Astrocyte of the hippocampus (primary cell): ENCODE measurements at regions not wholly inside any gene's neighbourhood (a gene's known extent, or its start where the extent isn't known, plus 50 kb on each side); places are given as distances from the start of the nearest gene placed in this dataset.
A peak's percentile ranks its signal among the peaks of the same experiment; 100 is the strongest.
"Not testable (repeated sequence)": the region's sequence is repeated elsewhere in the genome, so short reads cannot be mapped to it uniquely, and the experiment has no call there.

ENCODE experiments used
- DNase-seq: peaks from one replicate; pipeline ENCODE4 v3.0.0; 2011; ENCODE audit warnings: low read depth, low spot score

DNA sequence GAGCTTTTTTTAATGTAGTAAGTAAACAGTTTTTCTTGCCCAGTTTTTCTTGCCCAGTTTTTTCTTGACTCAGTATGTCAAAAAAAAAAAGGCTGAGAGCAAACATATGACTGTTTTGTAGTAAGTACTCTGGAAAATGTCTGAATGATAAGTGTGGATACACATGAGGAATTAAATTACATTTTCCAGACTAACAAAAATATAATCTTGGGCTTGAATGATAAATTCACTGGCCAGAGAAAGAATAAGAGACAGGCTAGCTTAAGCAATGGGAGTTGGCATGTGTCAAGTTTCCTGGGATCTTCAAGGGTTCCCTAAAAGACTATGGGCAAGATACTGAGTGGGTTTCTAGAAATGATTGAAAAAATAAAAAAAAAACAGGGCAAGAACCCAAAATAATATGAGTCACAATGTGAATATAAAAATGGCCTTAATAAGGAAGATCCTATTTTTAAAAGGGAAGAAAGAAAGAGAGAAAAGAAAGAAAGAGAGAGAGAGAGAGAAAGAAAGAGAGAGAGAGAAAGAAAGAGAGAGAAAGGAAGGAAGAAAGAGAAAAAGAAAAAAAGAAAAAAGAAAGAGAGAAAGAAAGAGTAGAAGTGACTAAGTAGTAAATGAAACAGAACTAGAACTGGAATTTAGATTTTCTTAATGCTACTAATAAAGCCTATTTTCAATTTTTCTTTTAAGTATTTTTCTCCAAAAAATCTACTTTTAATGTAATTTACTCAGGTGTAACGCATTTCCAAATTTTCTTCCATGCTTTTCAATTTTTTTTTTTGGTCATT lies 60.2 kb downstream of the TFPI2 start:
- DNase-seq, result no peak

GRCh38 chr7:93828260-93828659 lies 62.3 kb downstream of the TFPI2 start:
- DNase-seq, result no peak

- no peak for DNase-seq
These were observed 66.9 kb downstream of the TFPI2 start for GRCh38 chr7:93823621-93824020.

DNA sequence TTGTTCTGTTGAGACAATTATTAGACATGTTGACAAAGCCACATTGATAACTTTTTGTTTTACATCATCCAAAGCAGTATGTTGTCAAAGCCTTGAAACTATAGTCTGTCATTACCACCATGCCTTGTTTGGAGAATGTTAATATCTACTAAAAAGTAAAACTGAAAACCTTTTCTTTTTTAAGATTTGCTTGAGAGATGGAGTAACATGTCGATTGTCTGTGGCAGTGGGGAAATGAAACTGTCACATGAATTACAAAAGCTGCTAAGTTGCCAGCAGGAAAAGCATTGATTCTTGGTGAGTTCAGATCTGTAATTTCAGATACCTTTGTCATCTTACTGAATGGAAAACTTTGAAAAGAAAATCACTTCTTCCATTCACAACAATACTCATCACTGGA lies 69.1 kb downstream of the TFPI2 start:
- no peak for DNase-seq

DNA sequence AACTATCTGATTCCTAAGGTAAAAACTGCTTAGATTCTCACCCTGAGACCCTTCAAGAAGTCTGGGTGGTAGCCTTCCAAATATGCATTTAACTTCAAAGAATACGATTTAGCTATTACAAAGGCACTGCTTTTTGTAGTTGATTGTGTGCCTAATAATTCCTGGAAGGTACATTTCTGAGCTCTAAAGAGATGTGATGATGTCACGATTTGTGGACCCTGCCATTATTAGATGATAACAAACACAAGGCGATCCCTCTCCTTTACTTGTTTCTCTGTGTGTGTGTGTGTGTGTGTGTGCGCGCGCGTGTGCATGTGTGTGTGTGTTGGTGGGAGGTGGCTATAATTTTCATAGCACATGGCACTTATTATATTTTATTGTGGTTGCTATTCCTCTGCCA lies 70.9 kb downstream of the TFPI2 start:
- no peak for DNase-seq

- peak; percentile 4 for DNase-seq
These were observed 73.0 kb downstream of the TFPI2 start for GRCh38 chr7:93817526-93817925.

DNA sequence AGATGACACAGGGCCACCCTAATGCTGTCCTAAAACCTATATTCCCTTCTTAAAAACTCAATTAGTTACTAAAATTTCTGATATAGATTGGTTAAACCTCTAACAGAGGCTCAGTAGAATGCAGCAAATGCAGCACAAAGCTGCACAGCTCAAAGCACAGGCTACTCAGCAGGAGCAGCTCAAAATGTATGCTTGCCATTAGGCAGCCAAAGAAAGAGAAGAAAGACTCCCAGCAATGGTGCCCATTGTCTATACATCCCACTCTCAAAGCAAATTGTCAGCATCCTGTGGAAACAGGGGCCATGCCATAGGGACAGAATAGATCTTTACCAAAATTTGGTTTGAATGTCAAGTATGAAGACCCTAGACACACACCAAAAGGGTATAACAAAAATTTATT lies 73.5 kb downstream of the TFPI2 start:
- no peak for DNase-seq

- DNase-seq, result no peak
These were observed 77.0 kb downstream of the TFPI2 start for GRCh38 chr7:93813514-93813913.

GRCh38 chr7:93812061-93812460 lies 78.5 kb downstream of the TFPI2 start:
- DNase-seq, result no peak

- no peak for DNase-seq
These were observed 79.4 kb downstream of the TFPI2 start for GRCh38 chr7:93811198-93811597.

- DNase-seq, result no peak
These were observed 80.0 kb downstream of the TFPI2 start for GRCh38 chr7:93810561-93810960.

DNA sequence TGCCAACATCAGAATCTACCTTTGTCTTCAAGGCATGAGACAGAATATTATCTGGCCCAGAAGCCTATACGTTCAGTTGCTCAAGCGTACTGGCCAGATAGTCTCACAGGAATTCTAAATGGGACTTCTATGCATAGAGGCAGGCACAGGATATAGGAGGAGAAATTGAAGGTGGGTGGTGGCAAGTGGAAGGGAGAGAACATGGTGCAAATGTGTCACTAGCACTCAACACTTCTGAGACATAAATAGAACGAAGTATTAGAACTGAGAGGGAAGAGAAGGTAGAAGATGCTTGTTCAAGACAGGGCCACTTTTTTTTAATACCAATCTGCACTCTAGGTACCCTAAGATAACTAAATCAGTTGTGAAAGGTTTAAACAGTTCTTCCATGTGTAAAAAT lies 85.8 kb downstream of the TFPI2 start:
- no peak for DNase-seq

DNA sequence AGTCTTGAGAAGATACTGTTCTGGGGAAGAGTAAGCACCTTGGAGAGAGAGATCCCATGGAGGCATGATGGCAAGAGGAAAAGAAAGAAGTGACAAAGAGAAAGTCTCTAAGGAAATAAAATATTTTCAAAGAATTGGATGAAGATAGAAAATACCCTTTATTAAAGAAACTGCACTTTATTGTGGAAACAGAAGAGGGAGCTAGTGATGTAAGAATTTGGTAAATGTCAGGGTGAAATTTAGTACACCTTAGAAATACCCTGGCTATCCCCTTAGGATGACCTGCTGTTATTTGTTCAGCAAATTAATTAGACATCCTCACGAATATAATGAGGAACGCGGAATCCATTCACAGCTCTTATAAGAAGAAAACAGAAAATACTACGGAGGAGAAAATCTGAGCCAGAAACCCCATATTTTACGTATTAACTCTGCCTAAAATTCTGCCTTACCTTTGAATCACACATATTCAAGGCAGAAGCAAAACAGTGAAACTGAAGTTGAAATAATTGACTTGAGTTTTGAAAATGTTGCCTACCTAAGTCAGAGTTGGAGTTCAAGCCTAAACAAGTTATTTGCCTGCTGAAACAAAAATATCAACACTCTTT lies 90.7 kb downstream of the TFPI2 start:
- DNase-seq, result peak; percentile 48

DNA sequence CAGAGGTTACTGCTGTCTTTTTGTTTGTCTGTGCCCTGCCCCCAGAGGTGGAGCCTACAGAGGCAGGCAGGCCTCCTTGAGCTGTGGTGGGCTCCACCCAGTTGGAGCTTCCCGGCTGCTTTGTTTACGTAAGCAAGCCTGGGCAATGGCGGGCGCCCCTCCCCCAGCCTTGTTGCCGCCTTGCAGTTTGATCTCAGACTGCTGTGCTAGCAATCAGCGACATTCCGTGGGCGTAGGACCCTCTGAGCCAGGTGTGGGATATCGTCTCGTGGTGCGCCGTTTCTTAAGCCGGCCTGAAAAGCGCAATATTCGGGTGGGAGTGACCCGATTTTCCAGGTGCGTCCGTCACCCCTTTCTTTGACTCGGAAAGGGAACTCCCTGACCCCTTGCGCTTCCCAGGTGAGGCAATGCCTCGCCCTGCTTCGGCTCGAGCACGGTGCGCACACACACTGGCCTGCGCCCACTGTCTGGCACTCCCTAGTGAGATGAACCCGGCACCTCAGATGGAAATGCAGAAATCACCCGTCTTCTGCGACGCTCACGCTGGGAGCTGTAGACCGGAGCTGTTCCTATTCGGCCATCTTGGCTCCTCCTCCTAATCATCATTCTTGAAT lies 97.4 kb downstream of the TFPI2 start:
- DNase-seq, result not testable (repeated sequence)

GRCh38 chr7:93779115-93779514 lies 111.4 kb downstream of the TFPI2 start:
- DNase-seq, result peak; percentile 61

DNA sequence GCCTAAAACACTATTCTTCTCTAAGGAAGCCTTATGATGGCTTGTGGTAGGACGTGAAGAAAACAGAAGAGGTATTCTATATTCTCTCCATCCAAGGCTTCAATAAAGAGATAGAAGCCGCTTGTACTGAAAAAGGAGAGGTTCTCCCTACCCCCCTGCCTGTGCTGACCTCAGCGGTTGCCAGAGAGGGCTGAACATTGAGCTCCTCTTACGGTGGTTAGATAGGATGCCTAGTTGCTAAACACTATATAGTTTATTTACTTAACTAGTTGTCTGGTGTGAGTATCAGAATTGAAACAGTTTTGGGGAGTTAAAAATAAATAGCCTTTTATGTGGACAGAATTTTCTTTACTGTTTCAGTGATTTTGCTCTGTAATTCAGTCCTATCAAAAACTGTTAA lies 112.2 kb downstream of the TFPI2 start:
- no peak for DNase-seq

GRCh38 chr7:93773446-93773845 lies 117.1 kb downstream of the TFPI2 start:
- no peak for DNase-seq

GRCh38 chr7:93765475-93765874 lies 125.1 kb downstream of the TFPI2 start:
- DNase-seq, result no peak

GRCh38 chr7:93758631-93759030 lies 131.9 kb downstream of the TFPI2 start:
- DNase-seq, result no peak

DNA sequence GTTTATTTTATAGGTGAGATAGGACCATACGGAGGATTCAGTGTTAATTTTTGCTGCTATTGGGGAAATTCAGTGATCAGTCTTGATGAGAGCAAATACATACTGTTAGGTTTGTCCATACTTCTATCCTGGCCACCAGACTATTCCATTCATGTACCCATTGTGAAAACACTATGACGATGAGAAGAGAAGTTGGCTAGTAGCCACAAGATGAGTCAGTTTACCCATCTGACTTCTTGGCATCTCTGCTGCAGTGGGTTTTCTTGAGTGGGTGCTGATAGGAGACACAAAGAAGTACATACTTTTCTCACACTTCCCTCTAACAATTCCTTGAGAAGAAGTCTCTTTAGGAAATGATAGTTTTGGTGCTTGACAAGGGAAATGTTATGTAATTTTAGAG lies 133.1 kb downstream of the TFPI2 start:
- DNase-seq, result peak; percentile 3

GRCh38 chr7:93756890-93757289 lies 133.7 kb downstream of the TFPI2 start:
- no peak for DNase-seq

GRCh38 chr7:93751421-93751820 lies 139.1 kb downstream of the TFPI2 start:
- DNase-seq, result no peak

DNA sequence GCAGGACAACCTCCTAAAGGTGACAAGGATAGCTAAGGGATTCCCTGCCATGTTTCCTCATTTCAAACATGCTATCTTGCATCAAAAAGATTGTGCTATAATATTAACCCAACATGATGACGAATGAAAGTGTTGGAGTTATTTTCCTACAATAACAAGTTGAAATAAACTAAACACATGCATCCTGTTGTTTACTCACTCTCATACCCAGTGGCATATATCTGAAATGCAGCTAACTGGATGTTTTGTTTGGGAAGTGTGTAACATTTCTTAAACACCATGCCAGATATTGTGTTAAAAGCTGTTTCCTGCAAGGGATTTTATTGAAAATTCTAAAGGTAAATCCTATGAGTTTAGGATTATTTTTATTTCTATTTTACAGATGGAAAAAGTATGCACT lies 139.6 kb downstream of the TFPI2 start:
- no peak for DNase-seq
